GM20000 (cell line): ENCODE measurements at regions not wholly inside any gene's neighbourhood (a gene's known extent, or its start where the extent isn't known, plus 50 kb on each side); places are given as distances from the start of the nearest gene placed in this dataset.

Experiments
- DNase-seq: peaks from one replicate; pipeline ENCODE4 v3.0.0; 2012; ENCODE audit warnings: low spot score
- TF ChIP-seq, protein P1 (sequence below): IDR thresholded peaks from 2 replicates; pipeline ENCODE4 v1.5.1; 2012; ENCODE audit warnings: mild to moderate bottlenecking, control low read depth; ENCODE audit errors: extremely low read depth, missing control alignments

DNA sequence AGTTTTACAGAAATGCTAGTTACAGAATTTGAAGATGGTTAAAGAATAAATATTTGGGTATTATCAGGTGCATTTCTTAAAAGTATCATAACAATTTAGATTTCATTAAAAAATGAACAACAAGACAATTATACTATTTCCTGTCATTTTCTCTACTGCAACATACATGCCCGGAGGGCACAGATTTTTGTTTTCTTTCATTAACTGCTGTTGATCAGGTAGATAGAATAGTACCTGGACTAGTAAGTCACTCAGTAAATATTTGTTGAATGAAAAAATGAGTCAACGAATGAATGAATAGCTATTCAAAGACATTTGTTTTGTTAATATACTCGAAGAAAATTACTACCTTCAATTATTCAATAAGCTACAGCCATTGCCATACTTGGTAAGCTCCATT, 531.2 kb upstream of the VRK2 start:
- no peak for DNase-seq
- TF ChIP-seq, protein P1, sequence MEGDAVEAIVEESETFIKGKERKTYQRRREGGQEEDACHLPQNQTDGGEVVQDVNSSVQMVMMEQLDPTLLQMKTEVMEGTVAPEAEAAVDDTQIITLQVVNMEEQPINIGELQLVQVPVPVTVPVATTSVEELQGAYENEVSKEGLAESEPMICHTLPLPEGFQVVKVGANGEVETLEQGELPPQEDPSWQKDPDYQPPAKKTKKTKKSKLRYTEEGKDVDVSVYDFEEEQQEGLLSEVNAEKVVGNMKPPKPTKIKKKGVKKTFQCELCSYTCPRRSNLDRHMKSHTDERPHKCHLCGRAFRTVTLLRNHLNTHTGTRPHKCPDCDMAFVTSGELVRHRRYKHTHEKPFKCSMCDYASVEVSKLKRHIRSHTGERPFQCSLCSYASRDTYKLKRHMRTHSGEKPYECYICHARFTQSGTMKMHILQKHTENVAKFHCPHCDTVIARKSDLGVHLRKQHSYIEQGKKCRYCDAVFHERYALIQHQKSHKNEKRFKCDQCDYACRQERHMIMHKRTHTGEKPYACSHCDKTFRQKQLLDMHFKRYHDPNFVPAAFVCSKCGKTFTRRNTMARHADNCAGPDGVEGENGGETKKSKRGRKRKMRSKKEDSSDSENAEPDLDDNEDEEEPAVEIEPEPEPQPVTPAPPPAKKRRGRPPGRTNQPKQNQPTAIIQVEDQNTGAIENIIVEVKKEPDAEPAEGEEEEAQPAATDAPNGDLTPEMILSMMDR: no peak

DNA sequence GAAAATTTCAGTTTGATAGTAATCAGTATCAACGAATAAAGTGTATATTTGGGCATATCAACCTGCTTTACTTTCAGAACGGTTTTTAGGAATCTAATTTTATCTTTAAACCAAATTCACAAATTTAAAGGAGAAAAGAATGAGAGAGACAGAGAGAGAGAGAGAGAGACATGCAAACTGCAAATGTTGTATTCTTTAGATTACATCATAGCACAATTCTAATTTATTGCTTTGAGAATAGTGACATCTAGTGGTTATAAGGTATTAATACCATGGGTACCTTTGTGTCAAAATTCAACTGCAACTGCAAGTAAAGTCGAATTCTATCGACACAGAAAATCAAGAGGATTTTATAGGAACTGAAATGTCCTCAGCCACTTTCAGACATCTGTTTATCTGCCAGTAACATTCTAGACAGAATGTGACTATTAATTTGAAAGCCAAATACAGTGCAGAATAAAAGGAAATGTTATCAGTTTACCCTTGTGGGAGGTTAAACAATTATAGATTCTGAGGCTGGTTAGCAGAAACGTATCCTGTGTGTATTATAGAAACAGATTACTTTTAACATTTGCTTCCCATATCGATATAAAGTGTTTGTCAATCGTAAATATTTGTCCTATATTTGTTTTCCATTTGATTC, 529.8 kb upstream of the VRK2 start:
- TF ChIP-seq, protein P1: no peak
- DNase-seq: peak; percentile 37

DNA sequence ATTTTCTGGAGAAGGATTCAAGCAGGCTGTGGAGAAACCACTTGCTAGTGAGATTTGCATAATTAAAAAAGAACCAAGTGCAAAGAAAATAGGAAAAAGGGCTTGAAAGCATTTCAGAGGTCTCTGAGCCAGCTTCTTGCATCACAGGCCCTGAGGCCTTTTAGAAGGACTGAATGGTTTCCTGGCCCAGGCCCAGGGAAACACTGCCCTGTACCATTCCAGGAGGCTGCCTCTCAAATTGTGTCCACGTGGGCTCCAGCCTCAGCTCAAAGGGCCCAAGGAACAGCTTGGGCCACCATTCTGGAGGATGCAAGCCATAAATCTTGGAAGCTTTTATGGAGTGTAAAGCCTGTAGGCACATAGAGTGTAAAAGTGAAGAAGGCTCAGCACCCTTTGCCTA, 523.3 kb upstream of the VRK2 start:
- TF ChIP-seq, protein P1: no peak

DNA sequence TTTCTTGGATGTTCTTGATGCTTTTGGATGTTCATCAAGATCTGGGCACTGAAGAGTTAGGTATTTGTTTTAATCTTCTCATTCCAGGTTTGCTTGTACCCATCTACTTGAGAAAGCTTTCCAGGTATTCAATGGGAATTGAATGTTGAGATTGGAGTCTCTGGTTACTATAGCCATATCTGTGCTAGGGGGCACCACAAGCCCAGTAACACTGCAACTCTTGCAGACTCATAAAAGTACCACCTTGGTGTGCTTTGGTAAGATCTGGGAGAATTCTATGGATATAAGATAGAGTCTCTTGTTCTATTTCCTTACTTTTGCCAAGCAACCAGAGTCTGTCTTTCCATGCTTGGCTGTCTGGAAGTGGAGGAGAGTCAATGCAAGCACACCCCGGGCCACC, 518.9 kb upstream of the VRK2 start:
- TF ChIP-seq, protein P1: no peak
- DNase-seq: no peak

More for the DNA sequence above, 523.3 kb upstream of the VRK2 start:
- DNase-seq: no peak

DNA sequence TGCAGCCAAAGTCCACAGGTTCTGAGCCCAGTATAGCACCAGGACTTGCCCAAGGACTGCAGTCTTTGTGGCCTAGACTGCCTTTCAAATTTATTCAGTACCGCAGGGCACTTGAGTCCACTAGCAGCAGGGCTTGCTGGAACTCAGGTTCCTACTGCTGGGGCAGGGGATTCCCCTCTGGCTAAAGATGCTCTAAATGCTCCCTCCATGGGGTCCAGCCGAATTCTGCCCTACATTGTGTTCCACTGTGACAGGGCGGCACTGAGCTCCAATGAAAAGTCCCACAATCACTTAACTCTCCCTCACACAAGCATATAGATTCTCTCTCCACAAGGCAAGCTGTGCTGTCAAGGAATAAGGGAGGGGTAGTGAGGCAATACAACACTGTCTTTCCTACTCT, 518.1 kb upstream of the VRK2 start:
- no peak for DNase-seq
- TF ChIP-seq, protein P1: no peak

DNA sequence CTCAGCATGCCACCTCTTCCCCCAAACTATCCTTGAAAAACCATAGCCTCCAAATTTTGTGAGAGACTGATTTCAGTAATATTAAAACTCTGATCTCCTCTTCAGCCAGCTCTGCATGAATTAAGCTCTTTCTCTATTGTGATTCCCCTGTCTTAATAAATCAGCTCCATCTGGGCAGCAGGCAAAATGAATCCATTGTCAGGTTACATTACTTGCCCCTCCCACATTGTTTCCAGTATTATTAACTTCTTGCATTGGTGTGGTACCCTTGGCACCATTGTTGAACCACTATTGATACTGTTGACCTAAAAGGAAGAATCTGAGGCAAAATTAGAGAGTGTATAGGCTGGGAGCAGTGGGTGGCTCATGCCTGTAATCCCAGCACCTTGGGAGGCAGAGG, 512.2 kb upstream of the VRK2 start:
- DNase-seq: no peak
- TF ChIP-seq, protein P1: no peak

DNA sequence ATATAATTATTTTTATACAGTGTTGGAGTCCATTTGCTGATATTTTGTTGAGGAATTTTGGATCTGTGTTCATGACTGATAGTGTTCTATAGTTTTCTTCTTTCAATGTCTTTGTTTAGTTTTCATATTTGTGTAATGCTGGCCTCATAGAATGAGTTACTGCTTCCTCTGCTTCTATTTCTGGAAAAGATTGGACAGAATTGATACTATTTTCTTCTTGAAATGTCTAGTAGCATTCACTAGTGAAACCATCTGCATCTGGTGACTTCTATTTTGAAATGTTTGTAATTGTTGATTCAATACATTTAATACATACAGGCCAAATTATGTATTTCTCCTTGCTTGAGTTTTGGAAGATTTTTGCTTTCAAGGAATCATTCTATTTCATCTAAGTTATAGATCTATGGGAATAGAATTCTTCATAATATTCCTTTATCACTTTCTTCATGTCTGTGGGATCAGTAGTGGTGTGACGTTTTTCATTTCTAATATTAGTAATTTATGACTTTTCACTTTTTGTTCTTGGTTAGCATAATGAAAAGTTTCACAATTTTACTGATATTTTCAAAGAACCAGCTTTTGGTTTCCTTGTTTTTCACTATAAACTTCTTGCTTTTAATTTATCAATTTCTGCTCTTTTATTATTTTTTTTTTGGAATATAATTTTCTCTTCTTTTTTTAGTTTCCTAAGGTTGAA, 509.9 kb upstream of the VRK2 start:
- TF ChIP-seq, protein P1: no peak
- no peak for DNase-seq
